GM21423 (cell line): ENCODE measurements at regions not wholly inside any gene's neighbourhood (a gene's known extent, or its start where the extent isn't known, plus 50 kb on each side); places are given as distances from the start of the nearest gene placed in this dataset.

Source experiments
- ATAC-seq: cut with Tn5 transposase; IDR thresholded peaks from one replicate; pipeline ENCODE4 v1.9.1; 2021; ENCODE audit warnings: mild to moderate bottlenecking, moderate library complexity; ENCODE audit not compliant: unreplicated experiment

- no peak for ATAC-seq
Measured at GRCh38 chr16:86794216-86794864, 216.0 kb downstream of the FOXL1 start.

GRCh38 chr16:86797700-86798099, 219.4 kb downstream of the FOXL1 start:
- no peak for ATAC-seq

GRCh38 chr16:86798247-86799041, 220.1 kb downstream of the FOXL1 start:
- no peak for ATAC-seq

GRCh38 chr16:86799367-86799766, 221.0 kb downstream of the FOXL1 start:
- no peak for ATAC-seq

- no peak for ATAC-seq
Measured at GRCh38 chr16:86800894-86801293, 222.5 kb downstream of the FOXL1 start.

- no peak for ATAC-seq
Measured at GRCh38 chr16:86802013-86802412, 223.7 kb downstream of the FOXL1 start.

- no peak for ATAC-seq
Measured at GRCh38 chr16:86805188-86805587, 226.8 kb downstream of the FOXL1 start.

- ATAC-seq: no peak
Measured at GRCh38 chr16:86806181-86806837, 228.0 kb downstream of the FOXL1 start.

- ATAC-seq: no peak
Measured at GRCh38 chr16:86806838-86807351, 228.5 kb downstream of the FOXL1 start.

- no peak for ATAC-seq
Measured at GRCh38 chr16:86808863-86809444, 230.6 kb downstream of the FOXL1 start.

- no peak for ATAC-seq
Measured at GRCh38 chr16:86809458-86809955, 231.2 kb downstream of the FOXL1 start.

GRCh38 chr16:86810062-86810461, 231.7 kb downstream of the FOXL1 start:
- no peak for ATAC-seq

- ATAC-seq: no peak
Measured at GRCh38 chr16:86812363-86812970, 234.1 kb downstream of the FOXL1 start.

GRCh38 chr16:86814256-86814655, 235.9 kb downstream of the FOXL1 start:
- no peak for ATAC-seq

GRCh38 chr16:86816930-86817625, 238.7 kb downstream of the FOXL1 start:
- ATAC-seq: no peak

GRCh38 chr16:86818671-86819532, 240.6 kb downstream of the FOXL1 start:
- ATAC-seq: no peak

GRCh38 chr16:86819533-86819892, 241.2 kb downstream of the FOXL1 start:
- ATAC-seq: no peak

- ATAC-seq: no peak
Measured at GRCh38 chr16:86821895-86822294, 243.5 kb downstream of the FOXL1 start.

GRCh38 chr16:86823125-86823524, 244.8 kb downstream of the FOXL1 start:
- ATAC-seq: no peak
